Left renal pelvis (tissue), 4 donors: ENCODE measurements at regions not wholly inside any gene's neighbourhood (a gene's known extent, or its start where the extent isn't known, plus 50 kb on each side); places are given as distances from the start of the nearest gene placed in this dataset.

Experiments used
- DNase-seq, 4 donors: peaks; one replicate each; pipeline ENCODE4 v3.0.0-alpha.2; 2013; ENCODE audit warnings: low read depth in 4 of 4, low spot score in 3 of 4

- no peak for DNase-seq
These were observed 165.3 kb upstream of the USP24 start for GRCh38 chr1:55380355-55380970.

- peak in 1 of 4 donors; percentile 37 for DNase-seq
These were observed 163.4 kb upstream of the USP24 start for GRCh38 chr1:55378582-55378981.

GRCh38 chr1:55376897-55377296 is 161.7 kb upstream of the USP24 start:
- no peak for DNase-seq

DNA sequence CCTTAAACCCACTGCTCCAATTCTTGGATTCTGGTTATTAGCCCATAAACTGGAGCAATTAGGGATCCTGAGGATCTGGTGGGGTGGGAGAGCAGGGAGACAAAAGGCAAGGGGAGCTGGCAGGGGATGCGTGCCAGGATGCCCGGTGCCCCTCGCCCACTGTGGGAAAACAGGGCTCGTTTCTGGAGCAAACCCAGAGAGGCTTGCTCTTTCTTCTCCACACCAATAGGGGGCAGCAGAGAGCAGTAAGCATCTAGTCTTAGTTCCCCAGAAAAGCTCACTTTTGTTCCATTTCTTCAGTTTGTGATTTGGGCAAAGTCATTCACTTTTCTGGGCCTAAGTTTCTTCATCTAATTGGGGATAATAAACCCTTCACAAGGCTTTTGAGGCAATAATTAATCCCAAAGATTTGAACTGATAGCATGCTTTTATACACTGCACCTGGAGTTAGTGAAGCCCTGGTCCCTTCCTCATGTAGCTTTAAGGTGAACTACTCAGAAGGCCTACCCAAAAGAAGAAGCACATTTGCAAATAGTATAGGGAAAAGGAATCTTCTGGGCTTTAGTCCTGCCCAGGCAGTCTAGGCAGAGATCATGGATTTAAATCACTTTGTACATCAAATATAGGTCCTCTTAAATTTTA is 160.6 kb upstream of the USP24 start:
- peak in 3 of 4 donors; percentile 29 to 45 (median 30) for DNase-seq

- no peak for DNase-seq
These were observed 159.8 kb upstream of the USP24 start for GRCh38 chr1:55374801-55375616.

DNA sequence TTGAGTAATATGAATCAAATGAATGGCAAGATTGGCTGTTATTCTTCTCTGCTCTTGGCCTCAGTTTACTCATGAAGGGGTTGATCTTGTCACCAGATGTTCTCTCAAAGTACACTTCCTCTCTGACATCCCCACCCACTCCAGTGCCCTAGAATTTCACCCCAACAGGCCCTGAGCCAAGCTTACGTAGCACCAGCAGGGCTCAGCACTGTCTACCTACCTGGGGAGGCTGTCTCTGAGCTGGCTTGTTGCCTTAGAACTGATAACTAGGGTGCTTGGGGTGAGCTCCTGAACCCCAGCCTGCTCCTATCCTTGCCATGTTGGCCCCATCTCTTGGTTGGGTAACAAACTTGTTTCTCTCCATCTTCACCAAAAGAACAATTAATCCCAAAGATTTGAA is 159.1 kb upstream of the USP24 start:
- no peak for DNase-seq

DNA sequence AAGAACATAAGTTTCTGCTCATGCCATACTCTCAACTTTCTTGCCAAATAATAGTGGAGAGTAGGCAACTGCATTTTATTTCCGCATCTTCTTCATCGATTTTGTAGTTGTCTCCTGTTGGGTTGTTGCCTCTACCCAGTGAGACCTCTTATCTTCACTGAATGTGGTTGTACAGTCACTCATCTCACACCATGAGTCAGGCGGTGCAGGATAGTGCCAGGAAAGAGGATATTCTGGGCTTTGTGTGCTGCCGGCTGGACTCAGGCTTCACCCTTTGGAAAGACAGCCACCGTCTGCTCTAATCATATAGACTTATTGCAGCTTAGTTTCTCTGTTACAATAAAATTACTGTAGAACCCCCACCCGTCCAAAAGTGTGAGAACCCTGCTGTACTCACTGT is 154.3 kb upstream of the USP24 start:
- no peak for DNase-seq

DNA sequence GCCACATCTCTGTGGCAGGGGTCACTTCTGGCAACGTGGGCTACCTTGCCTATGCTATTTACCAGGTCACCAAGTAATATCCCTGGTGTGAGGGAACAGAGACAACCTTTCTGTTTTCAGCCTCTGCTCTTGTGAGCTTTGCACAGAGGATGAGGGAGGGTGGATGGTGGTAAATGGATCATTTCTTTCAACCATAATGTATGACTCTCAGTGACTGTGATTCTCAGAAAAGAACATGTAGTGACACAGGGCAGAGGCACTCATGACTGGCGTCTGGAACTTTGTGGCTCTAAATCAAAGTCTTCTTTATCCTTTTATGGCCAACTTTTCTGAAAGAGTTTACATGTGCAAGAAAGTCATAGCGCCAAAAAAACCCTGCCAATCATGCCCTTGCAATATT is 153.5 kb upstream of the USP24 start:
- DNase-seq = no peak

GRCh38 chr1:55367273-55367672 is 152.1 kb upstream of the USP24 start:
- DNase-seq = no peak

- no peak for DNase-seq
These were observed 149.1 kb upstream of the USP24 start for GRCh38 chr1:55364216-55364615.

DNA sequence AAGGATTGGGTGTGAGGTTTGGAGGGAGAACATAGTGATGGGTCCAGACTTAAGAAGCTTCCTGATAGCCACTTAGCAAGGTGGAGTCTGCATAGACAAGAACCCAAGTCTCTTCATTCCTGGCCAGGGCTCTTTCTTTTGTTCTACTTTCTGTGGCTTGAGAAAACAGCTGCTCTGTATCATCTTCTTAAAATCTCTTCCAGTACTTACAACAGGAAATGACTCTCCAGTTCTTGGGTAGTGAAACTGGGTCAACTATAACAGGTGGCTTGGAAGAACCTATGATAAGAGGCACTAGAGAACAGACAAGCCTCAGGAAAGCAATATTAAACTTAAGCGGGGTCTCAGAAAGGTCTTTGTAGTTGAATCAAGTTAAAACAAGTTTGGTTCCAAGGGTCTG is 148.1 kb upstream of the USP24 start:
- no peak for DNase-seq

- no peak for DNase-seq
These were observed 147.4 kb upstream of the USP24 start for GRCh38 chr1:55362558-55362957.

- DNase-seq = no peak
These were observed 144.4 kb upstream of the USP24 start for GRCh38 chr1:55359611-55360010.

GRCh38 chr1:55358581-55358980 is 143.4 kb upstream of the USP24 start:
- no peak for DNase-seq

GRCh38 chr1:55355549-55355948 is 140.4 kb upstream of the USP24 start:
- no peak for DNase-seq

DNA sequence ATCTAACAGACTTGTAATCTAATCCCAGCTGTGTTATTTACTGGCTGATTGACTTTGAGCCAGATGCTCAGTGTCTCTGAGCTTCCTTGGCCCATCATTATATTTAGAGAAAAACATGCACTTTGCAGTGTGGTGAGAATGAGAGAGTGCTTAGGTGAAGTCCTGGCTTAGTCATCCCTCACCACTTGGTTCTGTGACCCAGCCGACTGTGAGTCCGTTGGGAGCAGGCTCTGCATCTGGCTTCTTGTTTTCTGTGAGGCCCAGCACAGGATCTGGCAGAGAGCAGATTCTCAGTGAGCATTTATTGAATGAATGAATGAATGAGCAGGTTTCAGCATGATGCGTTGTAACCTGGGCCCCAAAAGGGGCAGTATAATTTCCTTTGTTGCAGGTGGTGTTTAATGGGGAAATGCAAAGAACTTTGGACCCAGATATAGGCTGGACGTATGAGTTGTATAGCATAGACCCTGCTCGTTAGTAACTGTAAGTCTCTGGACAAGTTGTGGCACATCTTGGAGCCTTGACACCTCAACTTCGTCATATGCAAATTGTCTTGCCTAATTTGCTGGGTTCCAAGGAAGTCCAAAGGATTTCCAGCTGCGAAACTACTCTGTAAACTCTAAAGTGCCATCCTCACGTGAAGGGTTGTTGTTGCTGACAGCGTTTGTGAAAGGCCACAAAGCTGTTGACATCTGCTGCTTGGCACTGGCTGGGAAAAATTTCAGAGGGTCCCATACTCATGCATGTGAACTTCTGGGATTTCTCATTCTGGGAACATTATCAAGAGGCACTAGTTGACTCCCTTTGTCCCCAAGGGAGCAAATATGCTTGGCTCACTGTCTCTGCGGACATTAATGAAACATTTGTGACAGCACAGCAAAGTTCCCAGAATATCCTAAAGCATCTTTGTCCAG is 138.8 kb upstream of the USP24 start:
- DNase-seq = no peak

- DNase-seq = no peak
These were observed 137.6 kb upstream of the USP24 start for GRCh38 chr1:55352811-55353180.

- DNase-seq = no peak
These were observed 137.1 kb upstream of the USP24 start for GRCh38 chr1:55352080-55352810.

DNA sequence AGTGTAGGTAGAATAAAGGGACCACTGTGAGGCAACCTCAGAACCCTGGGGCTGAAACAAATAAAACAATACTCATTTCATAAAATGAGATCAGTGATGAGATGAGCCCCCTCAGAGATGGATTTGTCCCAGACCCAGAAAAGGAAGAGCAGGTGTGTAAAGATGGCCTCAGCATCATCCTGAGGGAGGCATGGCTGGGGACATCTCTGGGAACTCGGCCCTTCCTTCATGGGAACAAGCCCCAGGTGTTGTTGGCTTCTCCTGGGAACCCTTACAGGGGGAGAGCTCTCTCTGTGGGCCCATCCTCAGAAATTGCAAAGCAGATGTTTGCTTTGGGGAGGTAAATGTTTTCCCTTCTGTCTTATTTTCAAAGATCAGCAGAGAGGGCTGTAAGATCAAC is 133.2 kb upstream of the USP24 start:
- no peak for DNase-seq

DNA sequence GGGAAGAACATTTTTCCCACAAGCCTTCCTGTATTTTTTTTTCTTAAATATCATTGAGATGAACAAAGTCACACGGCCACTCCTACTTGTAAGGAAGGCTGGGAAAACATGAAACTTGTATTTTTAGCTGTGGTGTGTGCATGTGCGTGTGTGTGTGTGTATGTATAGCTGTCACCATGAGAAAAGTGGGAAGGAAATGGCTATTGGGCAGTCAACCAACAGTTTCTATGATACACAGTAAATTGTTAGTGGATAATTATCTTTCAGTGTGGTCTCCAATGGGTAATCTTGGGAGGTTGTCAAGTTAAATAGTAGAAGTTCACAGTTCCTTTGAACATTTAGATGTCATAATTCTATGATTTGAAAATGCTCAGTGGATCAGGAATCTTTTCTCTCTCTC is 132.7 kb upstream of the USP24 start:
- DNase-seq = no peak
